ENCODE measurements at regions not wholly inside any gene's neighbourhood (a gene's known extent, or its start where the extent isn't known, plus 50 kb on each side); places are given as distances from the start of the nearest gene placed in this dataset.

GRCh38 chr7:34584526-34584925 is 73.5 kb upstream of the NPSR1 start:
- H3K36me3 ChIP-seq, result no peaks in the 10 kb centered on the region
- intact Hi-C loops (cut with DNase I; ENCODE audit: low total_unique reads), result no loop called here
- no peaks in the 10 kb centered on the region for H3K9me3 ChIP-seq
- H3K27me3 ChIP-seq, result no peaks in the 10 kb centered on the region
- no peak overlapping the region for H3K27ac ChIP-seq
- no peak for DNase-seq (ENCODE audit: low spot score in 2 of 2)
- TF ChIP-seq POLR2AphosphoS5 (IDR thresholded peaks at IDR 0.05), result no peak
- no peak for TF ChIP-seq CTCF (IDR thresholded peaks at IDR 0.05)
- TF ChIP-seq POLR2A (IDR thresholded peaks at IDR 0.05), result no peak
- no peak overlapping the region for H3K4me3 ChIP-seq
- no peaks in the 10 kb centered on the region for H3K4me1 ChIP-seq

GRCh38 chr7:34596887-34597286 is 61.1 kb upstream of the NPSR1 start:
- Histone ChIP-seq H3K9me3 (no peaks in the 10 kb centered on the region), H3K27ac (no peak overlapping the region), H3K27me3 (no peaks in the 10 kb centered on the region), H3K36me3 (no peaks in the 10 kb centered on the region), H3K4me3 (no peak overlapping the region), H3K4me1 (no peaks in the 10 kb centered on the region)
- TF ChIP-seq POLR2A (IDR thresholded peaks at IDR 0.05) (no peak), POLR2AphosphoS5 (IDR thresholded peaks at IDR 0.05) (no peak), CTCF (IDR thresholded peaks at IDR 0.05) (no peak)
- no peak for DNase-seq (ENCODE audit: low spot score in 2 of 2)
- intact Hi-C loops (cut with DNase I; ENCODE audit: low total_unique reads), result no loop called here

GRCh38 chr7:34603711-34604444 is 54.1 kb upstream of the NPSR1 start:
- no peak overlapping the region for H3K27ac ChIP-seq
- H3K4me3 ChIP-seq, result no peak overlapping the region
- no peaks in the 10 kb centered on the region for H3K36me3 ChIP-seq
- DNase-seq (ENCODE audit: low spot score in 2 of 2), result no peak
- TF ChIP-seq POLR2AphosphoS5 (IDR thresholded peaks at IDR 0.05) (no peak), CTCF (IDR thresholded peaks at IDR 0.05) (no peak), POLR2A (IDR thresholded peaks at IDR 0.05) (no peak)
- intact Hi-C loops (cut with DNase I; ENCODE audit: low total_unique reads), result no loop called here
- no peaks in the 10 kb centered on the region for H3K9me3 ChIP-seq
- H3K4me1 ChIP-seq, result no peaks in the 10 kb centered on the region
- no peaks in the 10 kb centered on the region for H3K27me3 ChIP-seq

Measured in breast epithelium (tissue), 4 donors.